ENCODE measurements at regions not wholly inside any gene's neighbourhood (a gene's known extent, or its start where the extent isn't known, plus 50 kb on each side); places are given as distances from the start of the nearest gene placed in this dataset.
"Not testable (repeated sequence)": the region's sequence is repeated elsewhere in the genome, so short reads cannot be mapped to it uniquely, and the experiment has no call there.

GRCh38 chr5:122608222-122608621 lies 166.7 kb upstream of the SNX2 start:
- TF ChIP-seq, protein P1, sequence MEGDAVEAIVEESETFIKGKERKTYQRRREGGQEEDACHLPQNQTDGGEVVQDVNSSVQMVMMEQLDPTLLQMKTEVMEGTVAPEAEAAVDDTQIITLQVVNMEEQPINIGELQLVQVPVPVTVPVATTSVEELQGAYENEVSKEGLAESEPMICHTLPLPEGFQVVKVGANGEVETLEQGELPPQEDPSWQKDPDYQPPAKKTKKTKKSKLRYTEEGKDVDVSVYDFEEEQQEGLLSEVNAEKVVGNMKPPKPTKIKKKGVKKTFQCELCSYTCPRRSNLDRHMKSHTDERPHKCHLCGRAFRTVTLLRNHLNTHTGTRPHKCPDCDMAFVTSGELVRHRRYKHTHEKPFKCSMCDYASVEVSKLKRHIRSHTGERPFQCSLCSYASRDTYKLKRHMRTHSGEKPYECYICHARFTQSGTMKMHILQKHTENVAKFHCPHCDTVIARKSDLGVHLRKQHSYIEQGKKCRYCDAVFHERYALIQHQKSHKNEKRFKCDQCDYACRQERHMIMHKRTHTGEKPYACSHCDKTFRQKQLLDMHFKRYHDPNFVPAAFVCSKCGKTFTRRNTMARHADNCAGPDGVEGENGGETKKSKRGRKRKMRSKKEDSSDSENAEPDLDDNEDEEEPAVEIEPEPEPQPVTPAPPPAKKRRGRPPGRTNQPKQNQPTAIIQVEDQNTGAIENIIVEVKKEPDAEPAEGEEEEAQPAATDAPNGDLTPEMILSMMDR (IDR thresholded peaks at IDR 0.05; ENCODE audit: control extremely low read depth, extremely low read depth, low read depth, missing control alignments), result no peak
- CTCF ChIA-PET, result interaction anchor here (1.2 to 1.5 kb wide), 2 partner anchors 10 to 19 kb away, joined by 3 read pairs; no protein-coding TSS in a partner anchor
- DNase-seq (ENCODE audit: extremely low spot score), result no peak
- POLR2A ChIA-PET, result no interaction called here

- POLR2A ChIA-PET, result no interaction called here
- TF ChIP-seq, protein P1 (IDR thresholded peaks at IDR 0.05; ENCODE audit: control extremely low read depth, extremely low read depth, low read depth, missing control alignments), result no peak
- CTCF ChIA-PET, result no interaction called here
- no peak for DNase-seq (ENCODE audit: extremely low spot score)
Measured at GRCh38 chr5:122611406-122611805, 163.5 kb upstream of the SNX2 start.

- no peak for DNase-seq (ENCODE audit: extremely low spot score)
- POLR2A ChIA-PET, result no interaction called here
- TF ChIP-seq, protein P1 (IDR thresholded peaks at IDR 0.05; ENCODE audit: control extremely low read depth, extremely low read depth, low read depth, missing control alignments), result no peak
- CTCF ChIA-PET, result no interaction called here
Measured at GRCh38 chr5:122612901-122613300, 162.0 kb upstream of the SNX2 start.

DNA sequence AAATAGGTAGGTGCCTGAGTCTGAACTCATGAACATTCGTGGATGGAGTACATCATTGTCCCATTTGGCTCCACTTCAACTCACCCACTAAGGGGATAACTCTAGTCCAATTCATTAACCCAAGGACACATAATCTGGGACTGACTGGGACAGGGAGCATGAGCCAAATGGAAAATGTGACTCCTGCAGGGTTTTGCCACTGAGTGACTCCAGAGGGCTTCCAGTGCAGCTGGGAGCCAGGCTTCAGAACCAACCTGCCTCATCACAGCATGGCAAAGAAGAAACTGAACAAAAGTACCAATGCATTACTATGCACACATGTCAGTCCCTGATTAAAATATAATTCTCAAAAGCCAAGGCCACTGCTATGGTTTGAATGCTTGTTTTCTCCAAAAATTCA lies 159.7 kb upstream of the SNX2 start:
- DNase-seq (ENCODE audit: extremely low spot score), result no peak
- TF ChIP-seq, protein P1 (IDR thresholded peaks at IDR 0.05; ENCODE audit: control extremely low read depth, extremely low read depth, low read depth, missing control alignments), result no peak
- ChIA-PET POLR2A (no interaction called here), CTCF (interaction anchor here (2.0 kb wide), 1 partner anchor 12 kb away, joined by 6 read pairs; no protein-coding TSS in a partner anchor)

DNA sequence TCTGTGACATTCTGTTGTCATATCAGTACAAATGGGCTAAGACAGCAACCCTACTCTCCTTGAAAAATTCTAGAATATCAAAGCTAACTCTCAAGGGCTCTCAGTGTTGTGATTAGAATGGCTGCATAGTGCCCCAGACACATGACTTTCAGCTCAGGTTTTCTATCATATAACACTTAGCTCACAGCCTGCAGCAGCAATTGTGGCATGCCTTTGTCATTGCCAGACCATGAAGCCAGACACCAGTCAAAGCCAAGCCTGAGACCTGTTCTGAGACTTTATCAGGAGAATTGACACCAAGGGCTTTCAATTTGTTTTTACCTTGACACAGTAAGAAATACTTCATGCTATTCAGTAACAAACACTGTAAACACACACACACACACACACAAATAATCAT lies 159.0 kb upstream of the SNX2 start:
- TF ChIP-seq, protein P1 (IDR thresholded peaks at IDR 0.05; ENCODE audit: control extremely low read depth, extremely low read depth, low read depth, missing control alignments), result no peak
- ChIA-PET POLR2A (no interaction called here), CTCF (no interaction called here)
- DNase-seq (ENCODE audit: extremely low spot score), result no peak

GRCh38 chr5:122618046-122618445 lies 156.8 kb upstream of the SNX2 start:
- POLR2A ChIA-PET; DNase-seq (ENCODE audit: extremely low spot score): not testable (repeated sequence)
- CTCF ChIA-PET, result interaction anchor here (1.1 kb wide), 1 partner anchor 10 kb away, joined by 3 read pairs; no protein-coding TSS in a partner anchor

GRCh38 chr5:122620768-122621167 lies 154.1 kb upstream of the SNX2 start:
- CTCF ChIA-PET, POLR2A ChIA-PET: not testable (repeated sequence)

DNA sequence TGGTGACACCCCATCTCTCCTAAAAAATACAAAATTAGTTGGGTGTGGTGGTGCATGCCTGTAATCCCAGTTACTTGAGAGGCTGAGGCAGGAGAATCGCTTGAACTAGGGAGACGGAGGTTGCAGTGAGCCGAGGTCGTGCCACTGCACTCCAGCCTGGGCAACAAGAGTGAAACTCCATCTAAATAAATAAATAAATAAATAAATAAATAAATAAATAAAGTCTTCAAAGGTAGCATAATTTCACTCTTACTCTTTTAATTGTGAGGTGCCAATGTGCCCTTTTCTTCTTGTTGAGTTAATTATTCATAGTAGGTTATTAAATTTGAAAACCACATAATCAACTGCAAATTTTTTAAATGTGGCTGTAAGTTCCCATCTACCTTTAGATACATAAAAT lies 146.2 kb upstream of the SNX2 start:
- POLR2A ChIA-PET; DNase-seq (ENCODE audit: extremely low spot score); CTCF ChIA-PET: not testable (repeated sequence)

More at GRCh38 chr5:122620768-122621167, 154.1 kb upstream of the SNX2 start:
- not testable (repeated sequence) for DNase-seq (ENCODE audit: extremely low spot score)

All from GM10248 (cell line).